Hepatocyte (in vitro differentiated cells): ENCODE measurements at regions not wholly inside any gene's neighbourhood (a gene's known extent, or its start where the extent isn't known, plus 50 kb on each side); places are given as distances from the start of the nearest gene placed in this dataset.

Source experiments
- DNase-seq: peaks from one replicate; pipeline ENCODE4 v3.0.0-alpha.2; 2016; ENCODE audit warnings: low spot score
- H2AFZ ChIP-seq: fragments of 200-600 bp; sonication (generic); 2 replicates; pipeline ENCODE4 v1.6.0; 2016; ENCODE audit warnings: antibody characterized with exemption, mild to moderate bottlenecking
- H3K27ac ChIP-seq: fragments of 200-600 bp; sonication (generic); 2 replicates; pipeline ENCODE4 v1.5.1; 2016; ENCODE audit warnings: mild to moderate bottlenecking
- H3K27me3 ChIP-seq: fragments of 200-600 bp; sonication (generic); 2 replicates; pipeline ENCODE4 v1.6.1; 2016
- H3K36me3 ChIP-seq: fragments of 200-600 bp; sonication (generic); replicated peaks from 2 replicates; pipeline ENCODE4 v1.5.1; 2016; ENCODE audit warnings: low read depth; ENCODE audit not compliant: insufficient read depth
- H3K4me1 ChIP-seq: fragments of 200-600 bp; sonication (generic); 2 replicates; pipeline ENCODE4 v1.5.1; 2016; ENCODE audit warnings: mild to moderate bottlenecking, moderate library complexity; ENCODE audit not compliant: insufficient read depth
- H3K4me2 ChIP-seq: fragments of 200-600 bp; sonication (generic); 2 replicates; pipeline ENCODE4 v1.6.0; 2016
- H3K4me3 ChIP-seq: fragments of 200-600 bp; sonication (generic); 2 replicates; pipeline ENCODE4 v1.5.1; 2016; ENCODE audit warnings: mild to moderate bottlenecking
- H3K79me2 ChIP-seq: fragments of 200-600 bp; sonication (generic); 2 replicates; pipeline ENCODE4 v1.6.0; 2017; ENCODE audit warnings: mild to moderate bottlenecking
- H3K9me2 ChIP-seq: fragments of 200-600 bp; sonication (generic); replicated peaks from 2 replicates; pipeline ENCODE4 v1.6.0; 2017; ENCODE audit warnings: mild to moderate bottlenecking; ENCODE audit not compliant: insufficient read depth
- H3K9me3 ChIP-seq: fragments of 200-600 bp; sonication (generic); 2 replicates; pipeline ENCODE4 v1.5.1; 2016; ENCODE audit warnings: low read depth, mild to moderate bottlenecking
- H4K20me1 ChIP-seq: fragments of 200-600 bp; sonication (generic); 2 replicates; pipeline ENCODE4 v1.6.0; 2016; ENCODE audit warnings: mild to moderate bottlenecking; ENCODE audit not compliant: insufficient read depth, poor library complexity, severe bottlenecking
- CTCF ChIP-seq: fragments of 200-600 bp; sonication (generic); IDR thresholded peaks from 2 replicates; pipeline ENCODE4 v1.5.1; 2016; ENCODE audit warnings: antibody characterized with exemption, mild to moderate bottlenecking; ENCODE audit not compliant: poor library complexity
- EZH2 ChIP-seq: fragments of 200-600 bp; sonication (generic); IDR thresholded peaks from 2 replicates; pipeline ENCODE4 v1.6.1; 2016; ENCODE audit warnings: antibody characterized with exemption, mild to moderate bottlenecking, borderline replicate concordance
- EZH2phosphoT487 ChIP-seq: fragments of 200-600 bp; sonication (generic); IDR thresholded peaks from one replicate; pipeline ENCODE4 v1.6.1; 2018; ENCODE audit warnings: antibody characterized with exemption, mild to moderate bottlenecking, low read depth, moderate library complexity; ENCODE audit not compliant: unreplicated experiment, severe bottlenecking
- WGBS: methylation state at CpG from one replicate; pipeline ENCODE4 v1.1.6; 2016; ENCODE audit warnings: low lambda C conversion rate; ENCODE audit errors: missing lambda C conversion rate; 5-methylcytosine and 5-hydroxymethylcytosine counted together

GRCh38 chr14:26820138-26820537 is 222.3 kb upstream of the NOVA1 start:
- H2AFZ ChIP-seq = no peak overlapping the region
- no peak for TF ChIP-seq EZH2phosphoT487
- TF ChIP-seq EZH2 = no peak
- no peak for TF ChIP-seq CTCF
- H4K20me1 ChIP-seq = no peaks in the 10 kb centered on the region
- DNase-seq = no peak
- no peak overlapping the region for H3K4me3 ChIP-seq
- H3K4me1 ChIP-seq = no peaks in the 10 kb centered on the region
- H3K27ac ChIP-seq = no peak overlapping the region
- no peaks in the 10 kb centered on the region for H3K9me2 ChIP-seq
- 79% methylated on average over 1 of the region's 1 CpG for WGBS
- no peaks in the 10 kb centered on the region for H3K9me3 ChIP-seq
- no peaks in the 10 kb centered on the region for H3K79me2 ChIP-seq
- no peak overlapping the region for H3K4me2 ChIP-seq
- H3K27me3 ChIP-seq = no peaks in the 10 kb centered on the region
- H3K36me3 ChIP-seq = no peaks in the 10 kb centered on the region

GRCh38 chr14:26820572-26820971 is 222.7 kb upstream of the NOVA1 start:
- TF ChIP-seq EZH2 (no peak), EZH2phosphoT487 (no peak), CTCF (no peak)
- 85% methylated on average over 4 of the region's 4 CpGs for WGBS
- no peak overlapping the region for H3K4me2 ChIP-seq
- no peaks in the 10 kb centered on the region for H3K36me3 ChIP-seq
- no peak overlapping the region for H3K27ac ChIP-seq
- no peak for DNase-seq
- H3K9me3 ChIP-seq = no peaks in the 10 kb centered on the region
- H3K4me3 ChIP-seq = no peak overlapping the region
- H4K20me1 ChIP-seq = no peaks in the 10 kb centered on the region
- no peaks in the 10 kb centered on the region for H3K9me2 ChIP-seq
- H2AFZ ChIP-seq = no peak overlapping the region
- H3K79me2 ChIP-seq = no peaks in the 10 kb centered on the region
- no peaks in the 10 kb centered on the region for H3K27me3 ChIP-seq
- H3K4me1 ChIP-seq = no peaks in the 10 kb centered on the region

- Histone ChIP-seq H3K27me3 (no peaks in the 10 kb centered on the region), H3K27ac (no peak overlapping the region), H3K4me2 (no peak overlapping the region), H3K4me1 (no peaks in the 10 kb centered on the region), H3K9me3 (no peaks in the 10 kb centered on the region), H3K9me2 (no peaks in the 10 kb centered on the region), H3K4me3 (no peak overlapping the region), H3K36me3 (no peaks in the 10 kb centered on the region), H2AFZ (no peak overlapping the region), H3K79me2 (no peaks in the 10 kb centered on the region), H4K20me1 (no peaks in the 10 kb centered on the region)
- WGBS = 85% methylated on average over 4 of the region's 4 CpGs
- no peak for DNase-seq
- no peak for TF ChIP-seq CTCF
- TF ChIP-seq EZH2phosphoT487 = no peak
- no peak for TF ChIP-seq EZH2
These were observed 230.9 kb upstream of the NOVA1 start for GRCh38 chr14:26828741-26829140.

- Histone ChIP-seq H3K27ac (no peak overlapping the region), H3K4me1 (peaks cover 5% of the 10 kb centered on the region), H4K20me1 (no peaks in the 10 kb centered on the region), H3K36me3 (no peaks in the 10 kb centered on the region), H3K4me3 (no peak overlapping the region), H3K9me3 (no peaks in the 10 kb centered on the region), H3K27me3 (no peaks in the 10 kb centered on the region), H3K4me2 (no peak overlapping the region), H3K9me2 (no peaks in the 10 kb centered on the region), H3K79me2 (no peaks in the 10 kb centered on the region), H2AFZ (no peak overlapping the region)
- DNase-seq = no peak
- TF ChIP-seq EZH2 (no peak), CTCF (no peak), EZH2phosphoT487 (no peak)
These were observed 235.9 kb upstream of the NOVA1 start for GRCh38 chr14:26833621-26834176.
